GM04503 (cell line): ENCODE measurements at regions not wholly inside any gene's neighbourhood (a gene's known extent, or its start where the extent isn't known, plus 50 kb on each side); places are given as distances from the start of the nearest gene placed in this dataset.
"Not testable (repeated sequence)": the region's sequence is repeated elsewhere in the genome, so short reads cannot be mapped to it uniquely, and the experiment has no call there.

ENCODE experiments used
- DNase-seq: peaks from one replicate; pipeline ENCODE4 v3.0.0-alpha.2; 2012; ENCODE audit warnings: low read depth

- no peak for DNase-seq
Observed at GRCh38 chrX:39766855-39767254, 330.9 kb downstream of the BCOR start.

- DNase-seq, result no peak
Observed at GRCh38 chrX:39767446-39767845, 330.3 kb downstream of the BCOR start.

- no peak for DNase-seq
Observed at GRCh38 chrX:39769748-39770147, 328.0 kb downstream of the BCOR start.

GRCh38 chrX:39771089-39771488 is 326.7 kb downstream of the BCOR start:
- DNase-seq, result no peak

GRCh38 chrX:39772057-39772832 is 325.5 kb downstream of the BCOR start:
- DNase-seq, result no peak

GRCh38 chrX:39773150-39773549 is 324.6 kb downstream of the BCOR start:
- DNase-seq, result no peak

GRCh38 chrX:39773923-39774773 is 323.6 kb downstream of the BCOR start:
- no peak for DNase-seq

- DNase-seq, result no peak
Observed at GRCh38 chrX:39774774-39775328, 322.9 kb downstream of the BCOR start.

GRCh38 chrX:39777623-39778025 is 320.1 kb downstream of the BCOR start:
- DNase-seq, result no peak

GRCh38 chrX:39779952-39780783 is 317.6 kb downstream of the BCOR start:
- DNase-seq, result no peak

- DNase-seq, result no peak
Observed at GRCh38 chrX:39782276-39782675, 315.5 kb downstream of the BCOR start.

- no peak for DNase-seq
Observed at GRCh38 chrX:39787999-39788398, 309.8 kb downstream of the BCOR start.

GRCh38 chrX:39788521-39788920 is 309.2 kb downstream of the BCOR start:
- DNase-seq, result no peak

- DNase-seq, result no peak
Observed at GRCh38 chrX:39791691-39792090, 306.1 kb downstream of the BCOR start.

- no peak for DNase-seq
Observed at GRCh38 chrX:39795605-39796004, 302.2 kb downstream of the BCOR start.

GRCh38 chrX:39796856-39797255 is 300.9 kb downstream of the BCOR start:
- no peak for DNase-seq

- DNase-seq, result not testable (repeated sequence)
Observed at GRCh38 chrX:39798488-39798887, 299.3 kb downstream of the BCOR start.

GRCh38 chrX:39802354-39802753 is 295.4 kb downstream of the BCOR start:
- no peak for DNase-seq

- no peak for DNase-seq
Observed at GRCh38 chrX:39802908-39803307, 294.9 kb downstream of the BCOR start.

- no peak for DNase-seq
Observed at GRCh38 chrX:39805022-39805421, 292.7 kb downstream of the BCOR start.

GRCh38 chrX:39805825-39806224 is 291.9 kb downstream of the BCOR start:
- DNase-seq, result no peak

GRCh38 chrX:39808471-39808917 is 289.3 kb downstream of the BCOR start:
- DNase-seq, result peak; percentile 87
